ENCODE measurements at regions not wholly inside any gene's neighbourhood (a gene's known extent, or its start where the extent isn't known, plus 50 kb on each side); places are given as distances from the start of the nearest gene placed in this dataset.
"Not testable (repeated sequence)": the region's sequence is repeated elsewhere in the genome, so short reads cannot be mapped to it uniquely, and the experiment has no call there.

GRCh38 chr2:16184341-16184890, 244.1 kb downstream of the MYCN start:
- Histone ChIP-seq H3K9me3 (ENCODE audit: low read length) (no peaks in the 10 kb centered on the region), H3K36me3 (ENCODE audit: insufficient read depth, low read length) (no peaks in the 10 kb centered on the region), H3K4me1 (ENCODE audit: insufficient read depth, low read length) (peaks cover 47% of the 10 kb centered on the region), H3K4me3 (ENCODE audit: low read length) (no peak overlapping the region), H3K27me3 (ENCODE audit: insufficient read depth, low read length) (no peaks in the 10 kb centered on the region), H2AFZ (ENCODE audit: low read depth, low read length) (no peak overlapping the region)

- no peaks in the 10 kb centered on the region for H3K36me3 ChIP-seq (ENCODE audit: insufficient read depth, low read length)
- H3K4me1 ChIP-seq (ENCODE audit: insufficient read depth, low read length): peaks cover 39% of the 10 kb centered on the region
- no peak overlapping the region for H3K4me3 ChIP-seq (ENCODE audit: low read length)
- H3K27me3 ChIP-seq (ENCODE audit: insufficient read depth, low read length): no peaks in the 10 kb centered on the region
- H2AFZ ChIP-seq (ENCODE audit: low read depth, low read length): no peak overlapping the region
- H3K9me3 ChIP-seq (ENCODE audit: low read length): no peaks in the 10 kb centered on the region
Observed at GRCh38 chr2:16183345-16183744, 243.0 kb downstream of the MYCN start.

- H3K9me3 ChIP-seq (ENCODE audit: low read length): no peaks in the 10 kb centered on the region
- H2AFZ ChIP-seq (ENCODE audit: low read depth, low read length): no peak overlapping the region
- H3K4me3 ChIP-seq (ENCODE audit: low read length): no peak overlapping the region
- H3K27me3 ChIP-seq (ENCODE audit: insufficient read depth, low read length): no peaks in the 10 kb centered on the region
- no peaks in the 10 kb centered on the region for H3K36me3 ChIP-seq (ENCODE audit: insufficient read depth, low read length)
- peaks cover 34% of the 10 kb centered on the region for H3K4me1 ChIP-seq (ENCODE audit: insufficient read depth, low read length)
Observed at GRCh38 chr2:16182841-16183240, 242.5 kb downstream of the MYCN start.

- H3K9me3 ChIP-seq (ENCODE audit: low read length); H3K36me3 ChIP-seq (ENCODE audit: insufficient read depth, low read length); H2AFZ ChIP-seq (ENCODE audit: low read depth, low read length); H3K27me3 ChIP-seq (ENCODE audit: insufficient read depth, low read length); H3K4me3 ChIP-seq (ENCODE audit: low read length): not testable (repeated sequence)
- peaks cover 29% of the 10 kb centered on the region for H3K4me1 ChIP-seq (ENCODE audit: insufficient read depth, low read length)
Observed at GRCh38 chr2:16182311-16182815, 242.0 kb downstream of the MYCN start.

- peaks cover 23% of the 10 kb centered on the region for H3K4me1 ChIP-seq (ENCODE audit: insufficient read depth, low read length)
- H2AFZ ChIP-seq (ENCODE audit: low read depth, low read length): no peak overlapping the region
- no peaks in the 10 kb centered on the region for H3K27me3 ChIP-seq (ENCODE audit: insufficient read depth, low read length)
- H3K36me3 ChIP-seq (ENCODE audit: insufficient read depth, low read length): no peaks in the 10 kb centered on the region
- H3K9me3 ChIP-seq (ENCODE audit: low read length): no peaks in the 10 kb centered on the region
- no peak overlapping the region for H3K4me3 ChIP-seq (ENCODE audit: low read length)
Observed at GRCh38 chr2:16181741-16182090, 241.4 kb downstream of the MYCN start.

- H3K27me3 ChIP-seq (ENCODE audit: insufficient read depth, low read length): no peaks in the 10 kb centered on the region
Observed at GRCh38 chr2:16181062-16181740, 240.9 kb downstream of the MYCN start.

GRCh38 chr2:16180631-16181030, 240.3 kb downstream of the MYCN start:
- no peak overlapping the region for H3K4me3 ChIP-seq (ENCODE audit: low read length)
- peaks cover 15% of the 10 kb centered on the region for H3K4me1 ChIP-seq (ENCODE audit: insufficient read depth, low read length)
- H3K27me3 ChIP-seq (ENCODE audit: insufficient read depth, low read length): no peaks in the 10 kb centered on the region
- H3K36me3 ChIP-seq (ENCODE audit: insufficient read depth, low read length): no peaks in the 10 kb centered on the region
- no peaks in the 10 kb centered on the region for H3K9me3 ChIP-seq (ENCODE audit: low read length)
- H2AFZ ChIP-seq (ENCODE audit: low read depth, low read length): no peak overlapping the region

More at GRCh38 chr2:16181062-16181740, 240.9 kb downstream of the MYCN start:
- Histone ChIP-seq H3K4me3 (ENCODE audit: low read length) (no peak overlapping the region), H3K36me3 (ENCODE audit: insufficient read depth, low read length) (no peaks in the 10 kb centered on the region), H3K9me3 (ENCODE audit: low read length) (no peaks in the 10 kb centered on the region), H3K4me1 (ENCODE audit: insufficient read depth, low read length) (peaks cover 20% of the 10 kb centered on the region), H2AFZ (ENCODE audit: low read depth, low read length) (no peak overlapping the region)

- H2AFZ ChIP-seq (ENCODE audit: low read depth, low read length): no peak overlapping the region
- no peaks in the 10 kb centered on the region for H3K9me3 ChIP-seq (ENCODE audit: low read length)
- no peaks in the 10 kb centered on the region for H3K36me3 ChIP-seq (ENCODE audit: insufficient read depth, low read length)
- no peak overlapping the region for H3K4me3 ChIP-seq (ENCODE audit: low read length)
- H3K4me1 ChIP-seq (ENCODE audit: insufficient read depth, low read length): peaks cover 8% of the 10 kb centered on the region
- H3K27me3 ChIP-seq (ENCODE audit: insufficient read depth, low read length): no peaks in the 10 kb centered on the region
Observed at GRCh38 chr2:16179701-16180416, 239.5 kb downstream of the MYCN start.

GRCh38 chr2:16178551-16179130, 238.3 kb downstream of the MYCN start:
- H3K4me1 ChIP-seq (ENCODE audit: insufficient read depth, low read length): peaks cover 2% of the 10 kb centered on the region
- no peak overlapping the region for H3K4me3 ChIP-seq (ENCODE audit: low read length)
- H3K27me3 ChIP-seq (ENCODE audit: insufficient read depth, low read length): no peaks in the 10 kb centered on the region
- H3K36me3 ChIP-seq (ENCODE audit: insufficient read depth, low read length): no peaks in the 10 kb centered on the region
- H2AFZ ChIP-seq (ENCODE audit: low read depth, low read length): no peak overlapping the region
- H3K9me3 ChIP-seq (ENCODE audit: low read length): no peaks in the 10 kb centered on the region

GRCh38 chr2:16177671-16178180, 237.4 kb downstream of the MYCN start:
- Histone ChIP-seq H3K4me3 (ENCODE audit: low read length) (no peak overlapping the region), H3K27me3 (ENCODE audit: insufficient read depth, low read length) (no peaks in the 10 kb centered on the region), H3K36me3 (ENCODE audit: insufficient read depth, low read length) (no peaks in the 10 kb centered on the region), H3K9me3 (ENCODE audit: low read length) (no peaks in the 10 kb centered on the region), H3K4me1 (ENCODE audit: insufficient read depth, low read length) (peaks cover 2% of the 10 kb centered on the region), H2AFZ (ENCODE audit: low read depth, low read length) (no peak overlapping the region)

GRCh38 chr2:16176971-16177480, 236.7 kb downstream of the MYCN start:
- Histone ChIP-seq H3K36me3 (ENCODE audit: insufficient read depth, low read length) (no peaks in the 10 kb centered on the region), H2AFZ (ENCODE audit: low read depth, low read length) (no peak overlapping the region), H3K4me1 (ENCODE audit: insufficient read depth, low read length) (peaks cover 2% of the 10 kb centered on the region), H3K27me3 (ENCODE audit: insufficient read depth, low read length) (no peaks in the 10 kb centered on the region), H3K9me3 (ENCODE audit: low read length) (no peaks in the 10 kb centered on the region), H3K4me3 (ENCODE audit: low read length) (no peak overlapping the region)

- no peak overlapping the region for H3K4me3 ChIP-seq (ENCODE audit: low read length)
- no peaks in the 10 kb centered on the region for H3K27me3 ChIP-seq (ENCODE audit: insufficient read depth, low read length)
- H2AFZ ChIP-seq (ENCODE audit: low read depth, low read length): no peak overlapping the region
- H3K9me3 ChIP-seq (ENCODE audit: low read length): no peaks in the 10 kb centered on the region
- H3K36me3 ChIP-seq (ENCODE audit: insufficient read depth, low read length): no peaks in the 10 kb centered on the region
- peaks cover 2% of the 10 kb centered on the region for H3K4me1 ChIP-seq (ENCODE audit: insufficient read depth, low read length)
Observed at GRCh38 chr2:16175247-16175825, 235.0 kb downstream of the MYCN start.

- Histone ChIP-seq H3K27me3 (ENCODE audit: insufficient read depth, low read length) (no peaks in the 10 kb centered on the region), H3K4me1 (ENCODE audit: insufficient read depth, low read length) (peaks cover under 1% of the 10 kb centered on the region), H3K36me3 (ENCODE audit: insufficient read depth, low read length) (no peaks in the 10 kb centered on the region), H3K9me3 (ENCODE audit: low read length) (no peaks in the 10 kb centered on the region), H2AFZ (ENCODE audit: low read depth, low read length) (no peak overlapping the region), H3K4me3 (ENCODE audit: low read length) (no peak overlapping the region)
Observed at GRCh38 chr2:16174693-16175045, 234.3 kb downstream of the MYCN start.

Data from neuron (in vitro differentiated cells).